Spleen (tissue), 7 donors: ENCODE measurements at regions not wholly inside any gene's neighbourhood (a gene's known extent, or its start where the extent isn't known, plus 50 kb on each side); places are given as distances from the start of the nearest gene placed in this dataset.

Experiments
- CTCF ChIP-seq, 11 experiments: fragments of 200-600 bp in 7 of 11; fragments of 450-650 bp in 4 of 11; sonication (generic) in 4 of 11; IDR thresholded peaks in 8 of 11; conservative IDR thresholded peaks in 3 of 11; 1 replicate in 7 of 11; 2 replicates in 4 of 11; pipeline versions ENCODE4 v1.4.0 to v1.8.0; 2016 to 2021; ENCODE audit warnings: antibody characterized with exemption in 11 of 11, inconsistent platforms in 4 of 11, mild to moderate bottlenecking in 1 of 11
- POLR2A ChIP-seq, 3 donors: fragments of 450-650 bp; IDR thresholded peaks; one replicate each; pipeline ENCODE4 v1.5.1; 2017; ENCODE audit warnings: antibody characterized with exemption in 3 of 3, mild to moderate bottlenecking in 1 of 3
- POLR2AphosphoS5 ChIP-seq, 3 donors: sonication (generic); formaldehyde crosslinking; IDR thresholded peaks; one replicate each; pipeline ENCODE4 v1.5.1; 2017; ENCODE audit warnings: antibody characterized with exemption in 3 of 3
- donor health status: DM: no; HTN: no; CAD: no; lungs with moderate emphysema.
- donor health status: DM: no; HTN: no; CAD: no.
- donor health status: DM: no; HTN: no; CAD: no.

GRCh38 chr2:234157817-234158588, 107.5 kb downstream of the SPP2 start:
- TF ChIP-seq CTCF (IDR thresholded peaks at IDR 0.05 in 8 of 11, conservative IDR thresholded peaks at IDR 0.05 in 3 of 11) (no peak), POLR2A (IDR thresholded peaks at IDR 0.05) (no peak), POLR2AphosphoS5 (IDR thresholded peaks at IDR 0.05) (no peak)
